Upper lobe of left lung (tissue), 4 donors: ENCODE measurements at regions not wholly inside any gene's neighbourhood (a gene's known extent, or its start where the extent isn't known, plus 50 kb on each side); places are given as distances from the start of the nearest gene placed in this dataset.
"Not testable (repeated sequence)": the region's sequence is repeated elsewhere in the genome, so short reads cannot be mapped to it uniquely, and the experiment has no call there.

Experiments
- CTCF ChIP-seq, 6 experiments: fragments of 450-650 bp in 4 of 6; fragments of 200-600 bp in 2 of 6; sonication (generic) in 2 of 6; IDR thresholded peaks; one replicate each; pipeline ENCODE4 v1.5.1; 2016 to 2019; ENCODE audit warnings: antibody characterized with exemption in 6 of 6
- POLR2A ChIP-seq, 4 donors: fragments of 450-650 bp; IDR thresholded peaks; one replicate each; pipeline ENCODE4 v1.5.1; 2016 to 2017; ENCODE audit warnings: antibody characterized with exemption in 4 of 4, mild to moderate bottlenecking in 2 of 4

DNA sequence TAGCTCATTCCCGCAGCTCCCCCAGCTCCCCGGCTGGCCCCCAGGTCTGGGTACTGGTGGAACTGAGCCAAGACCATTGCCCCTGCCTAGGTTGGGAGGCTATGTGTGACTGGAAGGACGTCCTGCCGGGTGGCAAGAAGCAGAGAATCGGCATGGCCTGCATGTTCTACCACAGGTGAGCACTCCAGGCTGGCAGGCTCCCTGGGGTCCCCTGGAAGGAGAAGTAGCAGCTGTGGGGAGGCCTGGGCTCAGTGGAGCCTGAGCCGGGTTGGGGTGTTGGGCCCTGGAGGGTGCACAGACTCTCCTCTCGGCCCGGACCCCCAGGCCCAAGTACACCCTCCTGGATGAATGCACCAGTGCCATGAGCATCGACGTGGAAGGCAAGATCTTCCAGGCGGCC is 202.6 kb downstream of the CCT8L2 start:
- TF ChIP-seq CTCF, POLR2A (IDR thresholded peaks at IDR 0.05): not testable (repeated sequence)
